ENCODE measurements at regions not wholly inside any gene's neighbourhood (a gene's known extent, or its start where the extent isn't known, plus 50 kb on each side); places are given as distances from the start of the nearest gene placed in this dataset.

GRCh38 chr9:108579757-108580439, 275.9 kb downstream of the ACTL7B start:
- DNase-seq (ENCODE audit: low read depth, low spot score) (peak; percentile 69), FAIRE-seq (peak; percentile 96)
- Histone ChIP-seq H4K20me1 (ENCODE audit: control insufficient read depth, extremely low read depth, insufficient read depth, low read length) (no peaks in the 10 kb centered on the region), H3K4me3 (ENCODE audit: control insufficient read depth in 2 of 3, extremely low read depth in 1 of 3, insufficient read depth in 2 of 3, low read depth in 1 of 3, low read length in 3 of 3) (no peak overlapping the region), H3K9me1 (ENCODE audit: control insufficient read depth, extremely low read depth, insufficient read depth, low read length) (no peaks in the 10 kb centered on the region), H3K27me3 (ENCODE audit: control insufficient read depth, extremely low read depth, insufficient read depth, low read length) (no peaks in the 10 kb centered on the region), H3K36me3 (ENCODE audit: control insufficient read depth in 2 of 2, extremely low read depth in 1 of 2, insufficient read depth in 2 of 2, low read length in 2 of 2) (no peaks in the 10 kb centered on the region), H3K4me1 (ENCODE audit: control insufficient read depth, extremely low read depth, insufficient read depth, low read length) (peaks cover 17% of the 10 kb centered on the region), H2AFZ (ENCODE audit: control insufficient read depth, low read length) (no peak overlapping the region), H3K27ac (ENCODE audit: control insufficient read depth, insufficient read depth, low read length) (peak overlapping the region; percentile 22), H3K79me2 (ENCODE audit: control insufficient read depth, insufficient read depth, low read length) (no peaks in the 10 kb centered on the region), H3K9ac (ENCODE audit: control insufficient read depth, extremely low read depth, insufficient read depth, low read length) (no peak overlapping the region), H3K4me2 (ENCODE audit: control insufficient read depth, extremely low read depth, insufficient read depth, low read depth, low read length) (peak overlapping the region; percentile 33), H3K9me3 (ENCODE audit: control insufficient read depth, low read depth, low read length) (no peaks in the 10 kb centered on the region)
- TF ChIP-seq CTCF (optimal IDR thresholded peaks at IDR 0.05 in 1 of 3, IDR thresholded peaks at IDR 0.05 in 1 of 3, conservative IDR thresholded peaks at IDR 0.05 in 1 of 3; ENCODE audit: extremely low read depth in 1 of 3, insufficient read depth in 2 of 3, low read length in 3 of 3) (no peak), EZH2 (IDR thresholded peaks at IDR 0.05; ENCODE audit: low read length) (no peak)
- dilution Hi-C loops (cut with MboI; ENCODE audit: extremely low pct_ligation_motif_present, low sequenced_read_pairs): no loop called here

- Histone ChIP-seq H3K4me1 (ENCODE audit: control insufficient read depth, extremely low read depth, insufficient read depth, low read length) (peaks cover 9% of the 10 kb centered on the region), H3K36me3 (ENCODE audit: control insufficient read depth in 2 of 2, extremely low read depth in 1 of 2, insufficient read depth in 2 of 2, low read length in 2 of 2) (no peaks in the 10 kb centered on the region), H2AFZ (ENCODE audit: control insufficient read depth, low read length) (no peak overlapping the region), H4K20me1 (ENCODE audit: control insufficient read depth, extremely low read depth, insufficient read depth, low read length) (no peaks in the 10 kb centered on the region), H3K79me2 (ENCODE audit: control insufficient read depth, insufficient read depth, low read length) (no peaks in the 10 kb centered on the region), H3K27ac (ENCODE audit: control insufficient read depth, insufficient read depth, low read length) (no peak overlapping the region), H3K9me3 (ENCODE audit: control insufficient read depth, low read depth, low read length) (no peaks in the 10 kb centered on the region), H3K4me3 (ENCODE audit: control insufficient read depth in 2 of 3, extremely low read depth in 1 of 3, insufficient read depth in 2 of 3, low read depth in 1 of 3, low read length in 3 of 3) (no peak overlapping the region), H3K27me3 (ENCODE audit: control insufficient read depth, extremely low read depth, insufficient read depth, low read length) (no peaks in the 10 kb centered on the region), H3K9me1 (ENCODE audit: control insufficient read depth, extremely low read depth, insufficient read depth, low read length) (no peaks in the 10 kb centered on the region), H3K4me2 (ENCODE audit: control insufficient read depth, extremely low read depth, insufficient read depth, low read depth, low read length) (no peak overlapping the region), H3K9ac (ENCODE audit: control insufficient read depth, extremely low read depth, insufficient read depth, low read length) (no peak overlapping the region)
- FAIRE-seq: no peak
- TF ChIP-seq EZH2 (IDR thresholded peaks at IDR 0.05; ENCODE audit: low read length) (no peak), CTCF (optimal IDR thresholded peaks at IDR 0.05 in 1 of 3, IDR thresholded peaks at IDR 0.05 in 1 of 3, conservative IDR thresholded peaks at IDR 0.05 in 1 of 3; ENCODE audit: extremely low read depth in 1 of 3, insufficient read depth in 2 of 3, low read length in 3 of 3) (no peak)
- dilution Hi-C loops (cut with MboI; ENCODE audit: extremely low pct_ligation_motif_present, low sequenced_read_pairs): no loop called here
- DNase-seq (ENCODE audit: low read depth, low spot score): no peak
These were observed 280.5 kb downstream of the ACTL7B start for GRCh38 chr9:108575276-108575675.

Measured in keratinocyte (primary cell).